ENCODE measurements at regions not wholly inside any gene's neighbourhood (a gene's known extent, or its start where the extent isn't known, plus 50 kb on each side); places are given as distances from the start of the nearest gene placed in this dataset.

DNA sequence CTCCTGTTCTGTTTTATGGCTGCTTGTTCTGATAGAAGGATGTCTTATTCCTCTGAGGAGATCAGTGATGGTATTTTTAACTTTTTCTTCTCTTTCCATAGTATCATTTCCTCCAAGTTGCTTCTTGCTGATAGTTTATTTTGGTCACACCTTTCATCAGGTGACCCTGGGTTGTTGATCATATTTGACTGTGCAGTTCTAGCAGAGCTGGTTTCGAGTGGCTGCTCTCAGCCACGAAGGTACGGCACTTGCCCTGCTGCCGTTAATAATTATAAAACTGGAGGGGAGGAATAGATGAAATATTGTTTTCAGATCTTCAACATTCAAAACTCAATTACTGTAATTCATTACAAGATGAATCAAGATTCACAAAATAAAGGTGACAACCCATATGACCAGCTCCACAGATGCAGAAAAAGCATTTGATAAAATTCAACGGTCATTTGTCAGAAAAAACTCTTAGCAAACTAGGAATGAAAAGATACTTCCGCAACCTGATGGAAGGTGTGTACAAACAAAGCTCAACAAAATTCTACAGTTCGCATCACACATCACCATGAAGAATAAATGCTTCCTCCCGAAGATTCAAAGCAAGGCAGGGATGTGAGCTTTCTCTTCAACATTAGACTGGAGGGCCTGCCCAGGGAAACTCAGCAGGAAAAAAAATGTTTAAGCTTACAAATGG lies 59.2 kb upstream of the RTL6 start:
- TF ChIP-seq RARB (CRISPR knock-in tag; IDR thresholded peaks at IDR 0.05) (no peak), TSHZ2 (CRISPR knock-in tag; IDR thresholded peaks at IDR 0.05) (no peak), ZNF70 (CRISPR knock-in tag; IDR thresholded peaks at IDR 0.05) (no peak), OSR1 (CRISPR knock-in tag; IDR thresholded peaks at IDR 0.05) (no peak), TCF4 (CRISPR knock-in tag; IDR thresholded peaks at IDR 0.05; ENCODE audit: borderline replicate concordance) (no peak), CSRNP3 (CRISPR knock-in tag; IDR thresholded peaks at IDR 0.05) (no peak), ZFP3 (CRISPR knock-in tag; IDR thresholded peaks at IDR 0.05) (no peak), ISL1 (CRISPR knock-in tag; IDR thresholded peaks at IDR 0.05) (no peak), SNAI2 (CRISPR knock-in tag; IDR thresholded peaks at IDR 0.05) (no peak), ARNTL (CRISPR knock-in tag; IDR thresholded peaks at IDR 0.05; ENCODE audit: borderline replicate concordance, low read depth) (no peak), CSDC2 (CRISPR knock-in tag; IDR thresholded peaks at IDR 0.05) (no peak), GLIS3 (CRISPR knock-in tag; IDR thresholded peaks at IDR 0.05) (no peak)
- TF ChIP-seq, protein P1, sequence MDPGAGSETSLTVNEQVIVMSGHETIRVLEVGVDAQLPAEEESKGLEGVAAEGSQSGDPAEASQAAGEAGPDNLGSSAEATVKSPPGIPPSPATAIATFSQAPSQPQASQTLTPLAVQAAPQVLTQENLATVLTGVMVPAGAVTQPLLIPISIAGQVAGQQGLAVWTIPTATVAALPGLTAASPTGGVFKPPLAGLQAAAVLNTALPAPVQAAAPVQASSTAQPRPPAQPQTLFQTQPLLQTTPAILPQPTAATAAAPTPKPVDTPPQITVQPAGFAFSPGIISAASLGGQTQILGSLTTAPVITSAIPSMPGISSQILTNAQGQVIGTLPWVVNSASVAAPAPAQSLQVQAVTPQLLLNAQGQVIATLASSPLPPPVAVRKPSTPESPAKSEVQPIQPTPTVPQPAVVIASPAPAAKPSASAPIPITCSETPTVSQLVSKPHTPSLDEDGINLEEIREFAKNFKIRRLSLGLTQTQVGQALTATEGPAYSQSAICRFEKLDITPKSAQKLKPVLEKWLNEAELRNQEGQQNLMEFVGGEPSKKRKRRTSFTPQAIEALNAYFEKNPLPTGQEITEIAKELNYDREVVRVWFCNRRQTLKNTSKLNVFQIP (CRISPR knock-in tag; IDR thresholded peaks at IDR 0.05; ENCODE audit: borderline replicate concordance, low read depth): no peak
- ATAC-seq: no peak

GRCh38 chr22:44555597-44555996 lies 57.6 kb upstream of the RTL6 start:
- no peak for ATAC-seq
- no peak for TF ChIP-seq BACH2 (CRISPR knock-in tag; IDR thresholded peaks at IDR 0.05; ENCODE audit: borderline replicate concordance)
- TF ChIP-seq TCF4 (CRISPR knock-in tag; IDR thresholded peaks at IDR 0.05; ENCODE audit: borderline replicate concordance): no peak
- no peak for TF ChIP-seq TSHZ2 (CRISPR knock-in tag; IDR thresholded peaks at IDR 0.05)
- TF ChIP-seq CSDC2 (CRISPR knock-in tag; IDR thresholded peaks at IDR 0.05): no peak
- TF ChIP-seq, protein P1 (CRISPR knock-in tag; IDR thresholded peaks at IDR 0.05; ENCODE audit: borderline replicate concordance, low read depth): no peak
- TF ChIP-seq ARNTL (CRISPR knock-in tag; IDR thresholded peaks at IDR 0.05; ENCODE audit: borderline replicate concordance, low read depth): no peak
- no peak for TF ChIP-seq RARB (CRISPR knock-in tag; IDR thresholded peaks at IDR 0.05)
- no peak for TF ChIP-seq TOX (CRISPR knock-in tag; IDR thresholded peaks at IDR 0.05; ENCODE audit: borderline replicate concordance)
- TF ChIP-seq SNAI2 (CRISPR knock-in tag; IDR thresholded peaks at IDR 0.05): no peak
- TF ChIP-seq ZNF8 (CRISPR knock-in tag; IDR thresholded peaks at IDR 0.05): no peak
- TF ChIP-seq ZFP30 (CRISPR knock-in tag; IDR thresholded peaks at IDR 0.05): no peak
- no peak for TF ChIP-seq ZNF70 (CRISPR knock-in tag; IDR thresholded peaks at IDR 0.05)
- TF ChIP-seq ZC3H10 (CRISPR knock-in tag; IDR thresholded peaks at IDR 0.05): no peak
- TF ChIP-seq, protein P2, sequence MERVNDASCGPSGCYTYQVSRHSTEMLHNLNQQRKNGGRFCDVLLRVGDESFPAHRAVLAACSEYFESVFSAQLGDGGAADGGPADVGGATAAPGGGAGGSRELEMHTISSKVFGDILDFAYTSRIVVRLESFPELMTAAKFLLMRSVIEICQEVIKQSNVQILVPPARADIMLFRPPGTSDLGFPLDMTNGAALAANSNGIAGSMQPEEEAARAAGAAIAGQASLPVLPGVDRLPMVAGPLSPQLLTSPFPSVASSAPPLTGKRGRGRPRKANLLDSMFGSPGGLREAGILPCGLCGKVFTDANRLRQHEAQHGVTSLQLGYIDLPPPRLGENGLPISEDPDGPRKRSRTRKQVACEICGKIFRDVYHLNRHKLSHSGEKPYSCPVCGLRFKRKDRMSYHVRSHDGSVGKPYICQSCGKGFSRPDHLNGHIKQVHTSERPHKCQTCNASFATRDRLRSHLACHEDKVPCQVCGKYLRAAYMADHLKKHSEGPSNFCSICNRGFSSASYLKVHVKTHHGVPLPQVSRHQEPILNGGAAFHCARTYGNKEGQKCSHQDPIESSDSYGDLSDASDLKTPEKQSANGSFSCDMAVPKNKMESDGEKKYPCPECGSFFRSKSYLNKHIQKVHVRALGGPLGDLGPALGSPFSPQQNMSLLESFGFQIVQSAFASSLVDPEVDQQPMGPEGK (CRISPR knock-in tag; IDR thresholded peaks at IDR 0.05; ENCODE audit: borderline replicate concordance): no peak
- no peak for TF ChIP-seq CREB5 (CRISPR knock-in tag; IDR thresholded peaks at IDR 0.05; ENCODE audit: low read depth)
- no peak for TF ChIP-seq OSR1 (CRISPR knock-in tag; IDR thresholded peaks at IDR 0.05)
